HG03469 (cell line): ENCODE measurements at regions not wholly inside any gene's neighbourhood (a gene's known extent, or its start where the extent isn't known, plus 50 kb on each side); places are given as distances from the start of the nearest gene placed in this dataset.

ENCODE experiments used
- ATAC-seq: cut with Tn5 transposase; IDR thresholded peaks from one replicate; pipeline ENCODE4 v1.9.1; 2021; ENCODE audit warnings: mild to moderate bottlenecking, moderate library complexity, moderate number of reproducible peaks; ENCODE audit not compliant: unreplicated experiment

GRCh38 chr18:28606686-28607085 lies 429.8 kb upstream of the CDH2 start:
- ATAC-seq = no peak

GRCh38 chr18:28602391-28602790 lies 425.5 kb upstream of the CDH2 start:
- ATAC-seq = no peak

- no peak for ATAC-seq
Measured at GRCh38 chr18:28594034-28594433, 417.1 kb upstream of the CDH2 start.

GRCh38 chr18:28588884-28589549 lies 412.1 kb upstream of the CDH2 start:
- no peak for ATAC-seq

- no peak for ATAC-seq
Measured at GRCh38 chr18:28584731-28585130, 407.8 kb upstream of the CDH2 start.

- no peak for ATAC-seq
Measured at GRCh38 chr18:28582724-28583123, 405.8 kb upstream of the CDH2 start.

- ATAC-seq = no peak
Measured at GRCh38 chr18:28581521-28582071, 404.7 kb upstream of the CDH2 start.

GRCh38 chr18:28576941-28577340 lies 400.0 kb upstream of the CDH2 start:
- ATAC-seq = no peak

GRCh38 chr18:28575123-28575522 lies 398.2 kb upstream of the CDH2 start:
- ATAC-seq = no peak

- no peak for ATAC-seq
Measured at GRCh38 chr18:28574175-28574574, 397.2 kb upstream of the CDH2 start.

- ATAC-seq = no peak
Measured at GRCh38 chr18:28571929-28572328, 395.0 kb upstream of the CDH2 start.

GRCh38 chr18:28560331-28560730 lies 383.4 kb upstream of the CDH2 start:
- ATAC-seq = no peak

- no peak for ATAC-seq
Measured at GRCh38 chr18:28559511-28559910, 382.6 kb upstream of the CDH2 start.

- no peak for ATAC-seq
Measured at GRCh38 chr18:28541934-28542333, 365.0 kb upstream of the CDH2 start.

- ATAC-seq = no peak
Measured at GRCh38 chr18:28541276-28541930, 364.5 kb upstream of the CDH2 start.

GRCh38 chr18:28529644-28530043 lies 352.7 kb upstream of the CDH2 start:
- no peak for ATAC-seq

GRCh38 chr18:28526196-28526595 lies 349.3 kb upstream of the CDH2 start:
- ATAC-seq = no peak

GRCh38 chr18:28523758-28524475 lies 347.0 kb upstream of the CDH2 start:
- ATAC-seq = no peak

GRCh38 chr18:28522236-28522635 lies 345.3 kb upstream of the CDH2 start:
- no peak for ATAC-seq

- ATAC-seq = no peak
Measured at GRCh38 chr18:28519997-28520396, 343.1 kb upstream of the CDH2 start.

- ATAC-seq = no peak
Measured at GRCh38 chr18:28514699-28515098, 337.8 kb upstream of the CDH2 start.

- ATAC-seq = no peak
Measured at GRCh38 chr18:28512357-28512756, 335.4 kb upstream of the CDH2 start.
